WTC11 (cell line): ENCODE measurements at regions not wholly inside any gene's neighbourhood (a gene's known extent, or its start where the extent isn't known, plus 50 kb on each side); places are given as distances from the start of the nearest gene placed in this dataset.

Source experiments
- ATAC-seq: fragments of 200-7000 bp; cut with Tn5 transposase; 2 replicates; pipeline ENCODE4 v1.10.0; 2021; ENCODE audit warnings: mild to moderate bottlenecking, moderate library complexity
- CTCF ChIA-PET: fragments of 300-600 bp; sonication (Branson Sonifier 250); formaldehyde crosslinking; loops from one replicate; lab custom pipeline; 2021; ENCODE audit warnings: antibody characterized with exemption; lab: Charles Lee
- POLR2A ChIA-PET: fragments of 350-600 bp; sonication (Branson Sonifier 250); formaldehyde crosslinking; loops from one replicate; lab custom pipeline; 2021; ENCODE audit warnings: antibody characterized with exemption; lab: Charles Lee
- DNase-seq: peaks from one replicate; pipeline ENCODE4 v3.0.0; 2021; ENCODE audit warnings: low spot score
- H3K27ac Mint-ChIP-seq: 2 replicates; pipeline ENCODE4 v1.8.0; 2021; ENCODE audit warnings: mixed read lengths
- H3K27me3 Mint-ChIP-seq: 2 replicates; pipeline ENCODE4 v1.8.0; 2021; ENCODE audit warnings: low read depth, mild to moderate bottlenecking, moderate library complexity, mixed read lengths
- H3K36me3 Mint-ChIP-seq: 2 replicates; pipeline ENCODE4 v1.8.0; 2021; ENCODE audit warnings: mixed read lengths
- H3K4me1 Mint-ChIP-seq: 2 replicates; pipeline ENCODE4 v1.8.0; 2022; ENCODE audit warnings: mixed read lengths
- H3K4me3 Mint-ChIP-seq: 2 replicates; pipeline ENCODE4 v1.8.0; 2021; ENCODE audit warnings: mild to moderate bottlenecking, moderate library complexity, mixed read lengths
- H3K9me3 Mint-ChIP-seq: 2 replicates; pipeline ENCODE4 v1.8.0; 2021; ENCODE audit warnings: mixed read lengths
- AFF4 ChIP-seq: sonication (generic); formaldehyde crosslinking; IDR thresholded peaks from 2 replicates; pipeline ENCODE4 v1.8.1; 2023; ENCODE audit warnings: mild to moderate bottlenecking, missing genetic modification reagents, borderline replicate concordance
- CREB1 ChIP-seq: sonication (generic); formaldehyde crosslinking; IDR thresholded peaks from 2 replicates; pipeline ENCODE4 v1.8.0; 2023; ENCODE audit warnings: mild to moderate bottlenecking, missing genetic modification reagents
- ETV6 ChIP-seq: sonication (generic); formaldehyde crosslinking; IDR thresholded peaks from 2 replicates; pipeline ENCODE4 v1.8.1; 2022; ENCODE audit warnings: mild to moderate bottlenecking, missing genetic modification reagents
- FOXP1 ChIP-seq: sonication (generic); formaldehyde crosslinking; IDR thresholded peaks from 2 replicates; pipeline ENCODE4 v1.8.0; 2022; ENCODE audit warnings: missing genetic modification reagents, mild to moderate bottlenecking, moderate library complexity, borderline replicate concordance
- GABPB1 ChIP-seq: sonication (generic); formaldehyde crosslinking; IDR thresholded peaks from 2 replicates; pipeline ENCODE4 v1.8.1; 2023; ENCODE audit warnings: mild to moderate bottlenecking, missing genetic modification reagents
- GRHL2 ChIP-seq: fragments of 250-450 bp; sonication (Bioruptor Pico); IDR thresholded peaks from 2 replicates; pipeline ENCODE4 v1.8.0; 2022; ENCODE audit warnings: mild to moderate bottlenecking, moderate library complexity; ENCODE audit not compliant: insufficient replicate concordance, severe bottlenecking
- HMGXB4 ChIP-seq: sonication (generic); formaldehyde crosslinking; IDR thresholded peaks from 2 replicates; pipeline ENCODE4 v1.8.1; 2023; ENCODE audit warnings: mild to moderate bottlenecking, moderate library complexity, missing genetic modification reagents
- MXD4 ChIP-seq: fragments of 250-450 bp; sonication (Bioruptor Pico); IDR thresholded peaks from 2 replicates; pipeline ENCODE4 v1.8.0; 2021; ENCODE audit warnings: mild to moderate bottlenecking, moderate library complexity, borderline replicate concordance
- NFYB ChIP-seq: sonication (generic); formaldehyde crosslinking; conservative IDR thresholded peaks from 2 replicates; pipeline ENCODE4 v1.8.0; 2022; ENCODE audit warnings: low read depth, missing genetic modification reagents
- NR2C2 ChIP-seq: sonication (generic); formaldehyde crosslinking; IDR thresholded peaks from 2 replicates; pipeline ENCODE4 v1.8.0; 2022; ENCODE audit warnings: mild to moderate bottlenecking, missing genetic modification reagents
- NR3C1 ChIP-seq: sonication (generic); formaldehyde crosslinking; conservative IDR thresholded peaks from 2 replicates; pipeline ENCODE4 v1.8.1; 2023; ENCODE audit warnings: low read depth, mild to moderate bottlenecking, missing genetic modification reagents
- ZNF121 ChIP-seq: sonication (generic); formaldehyde crosslinking; IDR thresholded peaks from 2 replicates; pipeline ENCODE4 v1.8.0; 2023; ENCODE audit warnings: missing genetic modification reagents
- ZNF317 ChIP-seq: sonication (generic); formaldehyde crosslinking; IDR thresholded peaks from 2 replicates; pipeline ENCODE4 v1.8.1; 2023; ENCODE audit warnings: low read depth, mild to moderate bottlenecking, moderate library complexity, missing genetic modification reagents, borderline replicate concordance
- ZNF396 ChIP-seq: fragments of 250-450 bp; sonication (Bioruptor Pico); IDR thresholded peaks from 2 replicates; pipeline ENCODE4 v1.8.0; 2021; ENCODE audit warnings: mild to moderate bottlenecking, moderate library complexity, borderline replicate concordance
- ZNF423 ChIP-seq: fragments of 250-450 bp; sonication (Bioruptor Pico); IDR thresholded peaks from 2 replicates; pipeline ENCODE4 v2.1.2; 2022; ENCODE audit warnings: mild to moderate bottlenecking, moderate library complexity
- ZNF425 ChIP-seq: fragments of 250-450 bp; sonication (Bioruptor Pico); conservative IDR thresholded peaks from 2 replicates; pipeline ENCODE4 v1.9.0; 2021; ENCODE audit warnings: mild to moderate bottlenecking
- ZNF532 ChIP-seq: fragments of 250-450 bp; sonication (Bioruptor Pico); IDR thresholded peaks from 2 replicates; pipeline ENCODE4 v1.9.0; 2021; ENCODE audit warnings: mild to moderate bottlenecking, borderline replicate concordance
- ZSCAN18 ChIP-seq: fragments of 250-450 bp; sonication (Bioruptor Pico); IDR thresholded peaks from 2 replicates; pipeline ENCODE4 v2.1.2; 2022; ENCODE audit warnings: mild to moderate bottlenecking, moderate library complexity

- CTCF ChIA-PET = interaction anchor here (0.6 to 1.0 kb wide), 2 partner anchors 44 to 868 kb away, joined by 3 to 4 read pairs; no protein-coding TSS in a partner anchor
- TF ChIP-seq ZNF532 = no peak
- no peak for TF ChIP-seq NR3C1 (CRISPR knock-in tag)
- no peak for TF ChIP-seq ZNF396 (CRISPR knock-in tag)
- TF ChIP-seq ETV6 (CRISPR knock-in tag) = no peak
- no peak for TF ChIP-seq HMGXB4 (CRISPR knock-in tag)
- TF ChIP-seq AFF4 (CRISPR knock-in tag) = no peak
- no peak for TF ChIP-seq FOXP1 (CRISPR knock-in tag)
- TF ChIP-seq CREB1 (CRISPR knock-in tag) = no peak
- TF ChIP-seq NFYB = no peak
- no peak for TF ChIP-seq ZNF121 (CRISPR knock-in tag)
- no peak for TF ChIP-seq ZNF317
- TF ChIP-seq ZNF423 (CRISPR knock-in tag) = no peak
- no peak for TF ChIP-seq GRHL2 (CRISPR knock-in tag)
- TF ChIP-seq ZSCAN18 (CRISPR knock-in tag) = no peak
- no peak for TF ChIP-seq NR2C2 (CRISPR knock-in tag)
- no peak for TF ChIP-seq MXD4 (CRISPR knock-in tag)
- no peak for TF ChIP-seq GABPB1
- TF ChIP-seq ZNF425 (CRISPR knock-in tag) = no peak
- Mint-ChIP-seq H3K36me3 (peaks cover 6% of the 10 kb centered on the region; the same call in 1 of the 2 replicates), H3K4me1 (peaks cover 28% of the 10 kb centered on the region), H3K9me3 (peaks cover 12% of the 10 kb centered on the region), H3K4me3 (no peak overlapping the region), H3K27me3 (no peaks in the 10 kb centered on the region), H3K27ac (peak overlapping the region; percentile 24; the same call in 1 of the 2 replicates)
- POLR2A ChIA-PET = no interaction called here
- DNase-seq (no peak), ATAC-seq (peak; percentile 75)
Observed at GRCh38 chr3:124529826-124530571, 200.3 kb upstream of the UMPS start.
